ENCODE measurements at regions not wholly inside any gene's neighbourhood (a gene's known extent, or its start where the extent isn't known, plus 50 kb on each side); places are given as distances from the start of the nearest gene placed in this dataset.
"Not testable (repeated sequence)": the region's sequence is repeated elsewhere in the genome, so short reads cannot be mapped to it uniquely, and the experiment has no call there.

DNA sequence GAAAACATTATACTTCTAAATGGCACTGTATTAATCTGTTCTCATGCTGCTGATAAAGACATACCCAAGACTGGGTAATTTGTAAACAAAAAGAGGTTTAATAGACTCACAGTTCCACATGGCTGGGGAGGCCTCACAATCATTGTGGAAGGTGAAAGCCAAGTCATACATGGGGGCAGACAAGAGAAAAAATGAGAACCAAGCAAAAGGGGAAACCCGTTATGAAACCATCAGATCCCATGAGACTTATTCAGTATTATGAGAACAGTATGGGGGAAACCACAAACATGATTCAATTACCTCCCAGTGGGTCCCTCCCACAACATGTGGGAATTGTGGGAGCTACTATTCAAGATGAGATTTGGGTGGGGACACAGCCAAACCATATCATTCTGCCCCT lies 408.3 kb downstream of the BMP2 start:
- not testable (repeated sequence) for DNase-seq

GRCh38 chr20:7178004-7178403 lies 410.5 kb downstream of the BMP2 start:
- DNase-seq, result no peak

- no peak for DNase-seq
These were observed 413.0 kb downstream of the BMP2 start for GRCh38 chr20:7180256-7181045.

- DNase-seq, result no peak
These were observed 421.7 kb downstream of the BMP2 start for GRCh38 chr20:7189231-7189630.

GRCh38 chr20:7193681-7194080 lies 426.2 kb downstream of the BMP2 start:
- no peak for DNase-seq

GRCh38 chr20:7195704-7196103 lies 428.2 kb downstream of the BMP2 start:
- no peak for DNase-seq

GRCh38 chr20:7196481-7196880 lies 429.0 kb downstream of the BMP2 start:
- no peak for DNase-seq

DNA sequence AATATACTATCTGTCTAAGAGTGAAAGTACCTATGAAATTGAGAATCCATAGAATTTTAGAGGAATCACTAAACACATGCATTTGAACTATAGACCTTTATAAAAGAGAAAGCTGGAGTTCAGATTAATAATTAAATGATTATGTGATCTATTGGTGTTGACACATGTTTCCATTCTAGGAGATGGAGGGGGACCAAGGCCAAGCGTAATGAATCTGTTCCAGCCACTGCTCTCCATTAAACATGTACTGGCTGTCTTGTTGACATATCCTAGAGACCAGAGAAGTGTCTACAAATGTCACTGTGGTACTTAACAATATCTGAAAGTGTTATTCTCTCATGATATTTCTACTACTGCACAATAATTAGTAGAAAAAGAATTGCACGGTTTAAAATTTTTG lies 432.4 kb downstream of the BMP2 start:
- DNase-seq, result no peak

- no peak for DNase-seq
These were observed 439.8 kb downstream of the BMP2 start for GRCh38 chr20:7207186-7207798.

DNA sequence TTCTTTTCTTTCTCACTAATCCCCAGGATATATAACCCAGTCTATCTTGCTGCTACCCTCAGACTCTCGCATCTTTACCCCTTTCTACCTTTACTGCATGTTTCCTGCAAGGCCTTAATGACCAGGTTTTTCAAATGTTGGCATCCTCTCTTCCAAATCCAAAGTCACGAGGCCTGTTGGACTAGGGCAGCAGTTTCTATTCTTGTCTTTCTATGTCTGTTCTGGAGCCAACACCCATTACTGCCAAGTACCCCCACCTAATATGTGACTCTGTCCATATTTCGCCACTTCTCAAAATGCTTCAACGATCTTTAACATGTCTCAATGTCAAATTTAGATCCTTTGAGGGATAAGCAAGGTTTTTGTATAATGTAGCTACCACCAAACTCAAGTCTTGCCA lies 443.4 kb downstream of the BMP2 start:
- no peak for DNase-seq

DNA sequence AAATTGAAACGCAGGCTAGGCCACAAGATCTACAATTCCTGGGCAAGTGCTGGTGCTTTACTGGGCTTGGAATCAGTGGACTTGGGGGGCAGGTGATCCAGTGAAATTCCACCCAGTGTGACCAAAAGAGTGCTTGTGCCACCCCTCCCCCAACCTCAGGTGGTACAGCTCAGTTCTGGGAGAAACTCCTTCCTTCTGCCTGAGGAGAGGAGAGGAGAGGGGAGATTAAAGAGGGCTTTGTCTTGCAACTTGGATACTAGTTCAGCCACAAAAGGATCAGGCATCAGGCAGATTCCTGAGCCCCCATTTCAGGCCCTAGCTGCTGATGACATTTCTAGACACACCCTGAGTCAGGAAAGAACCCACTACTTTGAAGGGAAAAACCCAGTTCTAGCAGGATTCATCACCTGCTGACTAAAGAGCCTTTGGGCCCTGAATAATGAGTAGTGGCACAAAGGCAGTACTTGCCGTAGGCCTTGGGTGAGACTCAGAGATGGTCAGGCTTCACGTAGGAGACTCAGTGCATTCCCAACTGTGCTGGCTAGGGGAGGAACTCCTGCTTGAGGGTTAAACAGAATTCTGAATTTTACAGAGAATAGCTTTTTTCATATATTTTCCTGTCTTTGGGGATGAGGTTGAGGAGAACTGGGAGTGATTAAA lies 446.7 kb downstream of the BMP2 start:
- DNase-seq, result no peak

DNA sequence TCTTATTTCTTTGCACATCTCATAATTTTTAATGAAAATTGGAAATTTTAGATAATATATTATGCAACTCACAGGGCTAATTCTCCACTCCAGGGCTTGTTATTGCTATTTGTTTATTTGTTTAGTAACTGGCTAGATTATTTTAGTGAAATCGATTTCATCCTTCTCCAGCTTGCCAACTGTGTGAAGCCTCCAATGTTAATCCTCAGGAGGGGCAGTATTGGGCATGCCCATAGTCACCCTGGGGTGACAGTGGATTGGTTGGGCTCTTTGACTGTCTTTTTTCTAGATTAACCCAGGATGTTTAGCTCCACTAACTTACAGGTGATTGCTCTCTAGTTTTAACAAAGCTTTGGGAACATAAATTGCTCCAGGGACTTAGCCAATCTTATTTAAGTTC lies 450.1 kb downstream of the BMP2 start:
- DNase-seq, result no peak

- DNase-seq, result no peak
These were observed 453.3 kb downstream of the BMP2 start for GRCh38 chr20:7220755-7221154.

- no peak for DNase-seq
These were observed 458.7 kb downstream of the BMP2 start for GRCh38 chr20:7226156-7226555.

DNA sequence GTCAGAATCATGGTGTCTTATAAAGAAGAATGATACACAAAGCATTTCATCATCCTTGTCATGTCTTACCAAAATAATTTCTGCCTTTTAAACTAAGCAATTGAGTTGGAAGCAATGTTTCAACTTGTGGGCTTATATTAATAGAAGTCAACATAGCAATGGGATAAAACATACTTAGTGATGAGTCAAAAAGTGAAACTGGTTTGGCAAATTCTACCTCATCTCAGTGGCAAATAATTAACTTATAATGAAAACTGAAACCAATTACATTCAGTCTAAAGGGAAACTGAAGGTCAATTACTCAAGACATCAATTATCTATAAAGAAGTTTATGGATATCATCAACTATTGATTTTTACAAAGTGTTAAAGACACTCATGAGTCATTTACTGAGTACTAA lies 463.8 kb downstream of the BMP2 start:
- DNase-seq, result no peak

DNA sequence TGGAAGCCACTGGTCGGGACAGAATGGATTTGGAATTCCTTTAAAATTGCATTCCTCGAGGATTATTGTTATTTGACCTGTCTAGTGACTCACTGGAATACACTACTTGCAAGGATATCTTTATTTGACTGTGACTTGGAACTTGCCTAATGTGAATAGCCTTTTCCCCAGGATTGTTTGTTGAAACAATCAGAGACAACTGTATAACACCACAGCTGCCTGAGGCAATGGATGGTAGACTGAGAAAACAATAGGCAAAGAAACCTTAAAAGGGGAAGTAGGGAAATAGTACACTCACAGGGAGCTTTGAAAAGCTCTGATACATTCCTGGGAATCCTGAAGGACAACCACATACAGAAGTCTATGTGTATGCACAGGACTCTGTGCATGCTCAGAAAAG lies 465.3 kb downstream of the BMP2 start:
- DNase-seq, result no peak

GRCh38 chr20:7237251-7237650 lies 469.8 kb downstream of the BMP2 start:
- DNase-seq, result no peak

DNA sequence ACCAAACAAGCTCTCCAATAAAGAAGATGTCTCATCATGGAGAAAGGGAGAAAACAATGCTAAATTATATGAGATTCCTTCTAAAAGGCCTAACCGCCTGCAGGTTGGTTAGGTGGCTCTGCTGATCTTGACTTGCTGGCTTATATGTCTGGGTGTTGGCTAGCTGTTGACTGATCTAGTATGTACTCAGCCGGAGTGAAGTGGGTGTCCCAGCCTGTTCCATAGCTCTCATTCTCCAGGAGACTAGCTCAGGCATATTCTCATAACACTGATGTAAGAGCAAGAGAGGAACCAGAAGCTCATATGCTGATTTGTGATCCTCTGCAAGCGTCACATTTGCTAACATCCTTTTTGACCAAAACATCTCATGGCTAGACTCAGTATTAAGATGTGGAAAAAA lies 473.0 kb downstream of the BMP2 start:
- no peak for DNase-seq

DNA sequence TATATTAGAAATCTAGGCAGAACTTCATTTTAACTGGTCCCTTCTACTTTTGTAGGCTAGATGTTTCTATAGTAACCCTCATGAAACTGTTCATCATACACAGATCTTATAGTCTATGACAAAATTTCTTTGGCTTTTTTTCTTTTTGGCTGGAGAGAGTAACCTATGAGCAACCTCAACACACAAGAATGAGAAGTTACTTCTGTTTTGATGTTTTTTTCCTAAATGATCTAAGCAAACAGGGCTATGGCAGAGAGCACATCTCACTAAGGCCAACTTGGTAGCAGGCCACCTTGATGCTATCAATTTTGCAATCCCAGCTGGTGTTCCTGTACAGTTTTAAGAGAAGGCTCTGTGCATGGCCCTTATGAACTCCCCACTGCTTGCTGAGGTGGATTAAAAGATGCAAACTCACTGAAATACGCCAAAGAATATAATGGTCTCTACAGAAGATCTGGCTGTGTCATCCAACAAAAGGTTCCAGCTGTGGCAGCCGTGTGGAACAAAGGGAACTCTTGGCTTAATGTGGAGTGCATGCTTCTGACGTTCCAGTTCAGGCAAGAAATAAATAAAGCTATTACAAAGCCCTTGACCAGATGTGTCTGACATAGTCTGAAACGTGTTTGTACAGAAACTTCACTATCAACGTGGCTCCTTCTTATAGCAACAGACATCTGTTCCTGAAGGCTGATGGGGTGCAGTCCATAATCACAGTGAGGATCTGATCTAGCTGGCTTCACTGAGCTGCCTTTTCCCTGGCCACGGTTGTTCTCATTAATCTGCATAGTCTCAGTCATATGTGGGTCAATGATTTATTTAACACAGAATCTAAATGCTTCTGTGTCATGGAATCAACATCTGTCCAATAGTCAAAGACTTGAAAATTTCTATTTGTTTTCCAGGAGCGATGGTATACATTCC lies 481.1 kb downstream of the BMP2 start:
- peak; percentile 70 for DNase-seq

- DNase-seq, result no peak
These were observed 482.9 kb downstream of the BMP2 start for GRCh38 chr20:7250337-7250736.

DNA sequence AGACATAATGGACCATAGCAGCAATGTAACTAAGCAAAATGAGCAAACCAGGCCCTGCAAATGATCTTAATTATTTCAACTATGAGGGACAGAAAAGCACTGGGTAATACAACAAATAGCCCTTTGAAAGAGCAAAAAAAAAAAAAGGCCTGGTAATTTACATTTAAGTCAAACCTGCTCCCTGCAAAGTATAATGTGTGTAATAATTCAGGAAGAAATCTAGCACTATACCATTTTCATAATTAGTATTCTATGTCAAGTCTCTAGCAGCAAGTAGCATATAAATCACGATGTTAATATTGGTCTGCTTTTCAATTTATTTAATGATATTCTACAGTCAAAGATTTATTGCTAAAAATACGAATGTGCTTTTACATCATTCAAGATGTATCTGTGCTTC lies 489.6 kb downstream of the BMP2 start:
- no peak for DNase-seq

DNA sequence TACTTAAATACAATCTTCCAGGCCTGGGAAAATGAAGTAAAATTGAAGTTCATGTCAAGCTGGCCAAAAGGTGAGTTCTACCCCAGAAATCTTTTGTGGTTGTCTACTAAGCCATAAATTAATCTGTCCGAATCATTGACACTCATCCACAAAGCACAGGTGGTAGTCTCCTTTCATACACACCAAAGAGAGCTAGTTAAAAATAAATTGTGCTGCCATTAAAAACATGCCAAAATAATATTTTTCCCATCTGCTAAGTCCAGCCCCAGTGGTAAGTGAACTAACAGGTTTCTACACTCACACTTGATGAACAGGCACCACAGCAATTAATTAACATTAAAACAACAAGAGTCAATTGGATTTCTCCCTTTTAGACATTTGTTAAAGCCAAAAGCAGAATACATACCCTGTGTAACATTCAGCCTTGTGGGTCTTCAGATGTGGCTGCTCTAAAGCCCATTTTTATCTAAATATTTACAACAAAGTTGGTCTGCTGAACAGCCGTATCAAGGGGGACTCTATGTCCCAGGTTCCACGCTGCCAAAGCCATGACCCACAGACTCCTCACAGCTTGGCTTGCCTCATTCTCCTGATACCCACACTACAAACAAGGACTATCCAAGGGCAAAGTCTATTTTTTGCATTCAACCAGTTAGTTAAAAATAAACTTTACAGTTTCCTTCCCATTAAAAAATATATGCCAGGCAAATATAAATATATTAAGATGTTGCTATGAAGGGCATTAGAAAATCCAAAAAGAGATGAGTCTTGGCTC lies 490.4 kb downstream of the BMP2 start:
- no peak for DNase-seq
